SU-DHL-6 (cell line): ENCODE measurements at regions not wholly inside any gene's neighbourhood (a gene's known extent, or its start where the extent isn't known, plus 50 kb on each side); places are given as distances from the start of the nearest gene placed in this dataset.

ENCODE experiments used
- EZH2phosphoT487 ChIP-seq: fragments of 200-600 bp; sonication (generic), shearing (Covaris generic); conservative IDR thresholded peaks from 2 replicates; pipeline ENCODE4 v1.6.1; 2018; ENCODE audit warnings: mild to moderate bottlenecking, antibody characterized with exemption, low read length, moderate library complexity, mixed read lengths
- TF ChIP-seq, protein P1 (sequence below): fragments of 200-600 bp; sonication (generic); IDR thresholded peaks from one replicate; pipeline ENCODE4 v1.5.1; 2017; ENCODE audit warnings: antibody characterized with exemption, mild to moderate bottlenecking, low read length, moderate library complexity; ENCODE audit not compliant: insufficient read depth, poor library complexity, severe bottlenecking

DNA sequence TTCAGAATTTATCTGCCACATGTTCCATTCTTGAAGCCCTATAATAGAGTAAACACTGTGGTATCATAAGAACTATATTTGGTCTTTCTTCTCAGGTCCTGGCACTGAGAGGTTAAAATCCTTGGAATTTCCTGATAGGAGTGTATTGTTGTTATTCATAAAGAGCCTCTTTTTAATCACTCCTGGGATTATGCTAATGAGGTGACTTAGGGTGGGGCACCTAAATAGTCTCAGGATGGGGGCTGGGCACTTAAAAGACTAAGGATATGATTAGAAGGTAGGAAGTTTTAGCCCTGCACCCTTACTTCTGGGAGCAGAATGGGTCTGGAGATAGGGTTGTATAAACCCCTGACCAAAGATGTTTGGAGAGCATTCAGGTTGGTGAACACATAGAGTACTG is 755.2 kb upstream of the TENM4 start:
- TF ChIP-seq, protein P1, sequence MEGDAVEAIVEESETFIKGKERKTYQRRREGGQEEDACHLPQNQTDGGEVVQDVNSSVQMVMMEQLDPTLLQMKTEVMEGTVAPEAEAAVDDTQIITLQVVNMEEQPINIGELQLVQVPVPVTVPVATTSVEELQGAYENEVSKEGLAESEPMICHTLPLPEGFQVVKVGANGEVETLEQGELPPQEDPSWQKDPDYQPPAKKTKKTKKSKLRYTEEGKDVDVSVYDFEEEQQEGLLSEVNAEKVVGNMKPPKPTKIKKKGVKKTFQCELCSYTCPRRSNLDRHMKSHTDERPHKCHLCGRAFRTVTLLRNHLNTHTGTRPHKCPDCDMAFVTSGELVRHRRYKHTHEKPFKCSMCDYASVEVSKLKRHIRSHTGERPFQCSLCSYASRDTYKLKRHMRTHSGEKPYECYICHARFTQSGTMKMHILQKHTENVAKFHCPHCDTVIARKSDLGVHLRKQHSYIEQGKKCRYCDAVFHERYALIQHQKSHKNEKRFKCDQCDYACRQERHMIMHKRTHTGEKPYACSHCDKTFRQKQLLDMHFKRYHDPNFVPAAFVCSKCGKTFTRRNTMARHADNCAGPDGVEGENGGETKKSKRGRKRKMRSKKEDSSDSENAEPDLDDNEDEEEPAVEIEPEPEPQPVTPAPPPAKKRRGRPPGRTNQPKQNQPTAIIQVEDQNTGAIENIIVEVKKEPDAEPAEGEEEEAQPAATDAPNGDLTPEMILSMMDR: no peak
- TF ChIP-seq EZH2phosphoT487: no peak
